ENCODE measurements at regions not wholly inside any gene's neighbourhood (a gene's known extent, or its start where the extent isn't known, plus 50 kb on each side); places are given as distances from the start of the nearest gene placed in this dataset.

GRCh38 chr15:35768949-35769348 is 223.0 kb upstream of the DPH6 start:
- no peak for DNase-seq (ENCODE audit: low read depth in 2 of 2)

GRCh38 chr15:35769656-35770055 is 223.7 kb upstream of the DPH6 start:
- no peak for DNase-seq (ENCODE audit: low read depth in 2 of 2)

GRCh38 chr15:35771746-35772442 is 225.9 kb upstream of the DPH6 start:
- DNase-seq (ENCODE audit: low read depth in 2 of 2): no peak

GRCh38 chr15:35774653-35775052 is 228.7 kb upstream of the DPH6 start:
- DNase-seq (ENCODE audit: low read depth in 2 of 2): no peak

- no peak for DNase-seq (ENCODE audit: low read depth in 2 of 2)
Measured at GRCh38 chr15:35775471-35775870, 229.5 kb upstream of the DPH6 start.

GRCh38 chr15:35777061-35777460 is 231.1 kb upstream of the DPH6 start:
- no peak for DNase-seq (ENCODE audit: low read depth in 2 of 2)

- no peak for DNase-seq (ENCODE audit: low read depth in 2 of 2)
Measured at GRCh38 chr15:35783203-35783602, 237.2 kb upstream of the DPH6 start.

GRCh38 chr15:35784745-35785144 is 238.8 kb upstream of the DPH6 start:
- DNase-seq (ENCODE audit: low read depth in 2 of 2): no peak

GRCh38 chr15:35810007-35810406 is 264.0 kb upstream of the DPH6 start:
- no peak for DNase-seq (ENCODE audit: low read depth in 2 of 2)

- no peak for DNase-seq (ENCODE audit: low read depth in 2 of 2)
Measured at GRCh38 chr15:35813573-35813972, 267.6 kb upstream of the DPH6 start.

- no peak for DNase-seq (ENCODE audit: low read depth in 2 of 2)
Measured at GRCh38 chr15:35818846-35819245, 272.9 kb upstream of the DPH6 start.

- DNase-seq (ENCODE audit: low read depth in 2 of 2): no peak
Measured at GRCh38 chr15:35822153-35822552, 276.2 kb upstream of the DPH6 start.

GRCh38 chr15:35827141-35827540 is 281.2 kb upstream of the DPH6 start:
- DNase-seq (ENCODE audit: low read depth in 2 of 2): no peak

GRCh38 chr15:35827911-35828310 is 281.9 kb upstream of the DPH6 start:
- no peak for DNase-seq (ENCODE audit: low read depth in 2 of 2)

GRCh38 chr15:35833581-35833980 is 287.6 kb upstream of the DPH6 start:
- no peak for DNase-seq (ENCODE audit: low read depth in 2 of 2)

- no peak for DNase-seq (ENCODE audit: low read depth in 2 of 2)
Measured at GRCh38 chr15:35834216-35834830, 288.4 kb upstream of the DPH6 start.

GRCh38 chr15:35834866-35835265 is 288.9 kb upstream of the DPH6 start:
- DNase-seq (ENCODE audit: low read depth in 2 of 2): no peak

GRCh38 chr15:35838424-35839111 is 292.6 kb upstream of the DPH6 start:
- DNase-seq (ENCODE audit: low read depth in 2 of 2): no peak

- no peak for DNase-seq (ENCODE audit: low read depth in 2 of 2)
Measured at GRCh38 chr15:35842631-35843030, 296.7 kb upstream of the DPH6 start.

GRCh38 chr15:35843498-35843897 is 297.5 kb upstream of the DPH6 start:
- DNase-seq (ENCODE audit: low read depth in 2 of 2): no peak

- DNase-seq (ENCODE audit: low read depth in 2 of 2): no peak
Measured at GRCh38 chr15:35850284-35850683, 304.3 kb upstream of the DPH6 start.

- DNase-seq (ENCODE audit: low read depth in 2 of 2): no peak
Measured at GRCh38 chr15:35851491-35851890, 305.5 kb upstream of the DPH6 start.
